ENCODE measurements at regions not wholly inside any gene's neighbourhood (a gene's known extent, or its start where the extent isn't known, plus 50 kb on each side); places are given as distances from the start of the nearest gene placed in this dataset.

DNA sequence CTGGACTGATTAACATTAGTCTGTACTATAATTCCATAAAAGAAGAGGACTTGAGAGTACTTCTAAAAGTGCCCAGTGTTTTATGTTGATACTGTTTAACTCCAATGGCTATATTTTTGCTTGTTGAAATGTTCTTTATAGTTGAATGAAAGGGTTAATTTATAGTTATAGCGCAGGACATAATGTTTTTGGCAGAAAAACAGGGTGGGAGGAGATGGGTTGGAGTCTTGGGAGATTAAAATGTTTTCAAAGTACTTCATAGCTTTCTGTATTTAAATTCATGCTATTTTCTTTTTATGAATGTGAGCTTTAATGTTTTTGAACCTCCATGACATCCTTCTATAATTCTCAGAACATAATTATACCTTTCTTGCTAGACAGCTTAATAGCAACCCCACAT is 108.2 kb downstream of the CNTN3 start:
- DNase-seq: no peak

- no peak for DNase-seq
Measured at GRCh38 chr3:74501007-74501406, 113.5 kb downstream of the CNTN3 start.

DNA sequence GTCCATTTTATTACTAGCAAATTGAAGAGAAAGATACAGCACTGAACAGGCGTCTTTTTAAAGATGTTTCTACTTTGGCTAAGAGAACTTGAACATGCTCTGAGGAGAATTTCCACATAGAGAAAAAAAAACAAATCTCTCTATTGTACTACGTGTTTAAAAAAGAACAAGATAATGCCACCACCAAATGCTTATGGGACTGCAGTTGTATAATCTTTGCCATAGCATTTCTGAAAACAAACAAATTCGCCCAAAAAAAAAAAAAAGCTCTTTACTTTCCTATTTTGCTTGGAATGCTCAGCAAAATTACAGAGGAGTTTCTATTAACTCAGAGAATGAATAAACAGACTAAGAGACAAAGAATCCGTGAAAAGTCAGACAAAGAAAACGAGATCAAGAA is 114.2 kb downstream of the CNTN3 start:
- no peak for DNase-seq

GRCh38 chr3:74491874-74492273 is 122.6 kb downstream of the CNTN3 start:
- DNase-seq: no peak

DNA sequence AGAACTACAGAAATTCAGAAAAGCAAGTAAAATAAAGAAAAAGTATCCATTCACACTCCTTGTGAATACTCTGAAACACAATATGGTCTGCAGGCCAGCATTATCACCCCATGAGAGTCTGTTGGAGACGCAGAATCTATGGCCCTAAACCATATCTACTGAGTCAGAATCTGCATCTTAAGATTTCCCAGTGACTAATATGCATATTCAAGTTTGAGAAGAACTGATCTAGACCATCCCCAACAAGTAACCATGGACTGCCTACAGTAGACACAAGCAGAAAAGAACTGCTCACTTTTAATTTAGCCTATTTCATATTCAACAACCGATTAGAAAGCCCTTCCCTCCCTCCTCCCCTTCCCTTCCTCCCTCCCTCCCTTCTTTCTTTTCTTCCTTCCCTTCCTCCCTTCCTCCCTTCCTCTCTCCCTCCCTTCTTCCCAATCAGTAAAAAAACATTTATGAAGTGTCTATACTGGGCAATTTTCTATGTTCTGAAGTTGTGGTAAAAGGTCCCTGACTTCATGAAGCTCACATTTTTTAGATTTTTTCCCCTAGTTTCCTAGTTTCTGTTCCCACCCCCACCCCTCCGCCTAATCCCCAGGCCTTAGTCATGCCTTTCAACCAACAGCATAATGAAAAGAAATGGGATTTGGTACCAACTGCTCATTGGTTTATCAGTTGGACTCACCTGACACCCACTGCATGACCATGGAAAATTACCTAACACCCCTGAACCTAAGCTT is 125.2 kb downstream of the CNTN3 start:
- no peak for DNase-seq

GRCh38 chr3:74479915-74480314 is 134.5 kb downstream of the CNTN3 start:
- no peak for DNase-seq

- no peak for DNase-seq
Measured at GRCh38 chr3:74470313-74470712, 144.1 kb downstream of the CNTN3 start.

DNA sequence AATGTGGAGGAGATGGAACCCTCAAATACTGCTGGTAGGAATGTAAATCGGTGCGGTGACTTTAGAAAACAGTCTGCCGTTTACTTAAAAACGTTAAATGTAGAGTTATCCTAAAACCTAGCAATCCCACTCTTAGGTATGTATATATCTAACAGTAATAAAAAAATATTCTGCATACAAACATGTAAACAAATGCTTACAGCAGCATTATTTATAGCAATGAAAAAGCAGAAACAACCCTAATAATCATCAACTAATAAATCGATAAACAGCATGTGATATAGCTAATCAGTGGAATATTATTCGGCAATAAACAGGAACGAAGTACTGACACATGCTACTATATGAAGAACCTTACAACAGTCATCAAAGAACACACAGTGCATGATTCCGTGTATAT is 144.7 kb downstream of the CNTN3 start:
- DNase-seq: no peak

DNA sequence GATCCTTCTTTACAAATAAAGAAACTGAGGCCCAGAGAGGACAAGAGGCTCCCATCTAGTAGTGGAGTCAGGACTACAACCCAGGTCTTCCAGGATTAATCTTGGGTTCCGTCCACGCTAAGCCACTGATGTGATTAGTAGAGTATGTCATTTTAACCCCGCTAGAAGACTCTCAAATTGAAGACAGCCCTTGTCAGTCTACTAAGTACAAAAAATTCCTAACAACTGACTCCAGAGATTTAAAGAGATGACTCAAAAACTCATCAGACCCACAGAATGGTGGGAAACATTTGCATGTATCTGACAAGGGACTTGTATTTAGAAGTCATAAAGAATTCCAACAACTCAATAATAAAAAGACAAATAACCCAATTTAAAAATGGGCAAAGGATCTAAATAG is 145.3 kb downstream of the CNTN3 start:
- DNase-seq: no peak

- no peak for DNase-seq
Measured at GRCh38 chr3:74465715-74466410, 148.6 kb downstream of the CNTN3 start.

DNA sequence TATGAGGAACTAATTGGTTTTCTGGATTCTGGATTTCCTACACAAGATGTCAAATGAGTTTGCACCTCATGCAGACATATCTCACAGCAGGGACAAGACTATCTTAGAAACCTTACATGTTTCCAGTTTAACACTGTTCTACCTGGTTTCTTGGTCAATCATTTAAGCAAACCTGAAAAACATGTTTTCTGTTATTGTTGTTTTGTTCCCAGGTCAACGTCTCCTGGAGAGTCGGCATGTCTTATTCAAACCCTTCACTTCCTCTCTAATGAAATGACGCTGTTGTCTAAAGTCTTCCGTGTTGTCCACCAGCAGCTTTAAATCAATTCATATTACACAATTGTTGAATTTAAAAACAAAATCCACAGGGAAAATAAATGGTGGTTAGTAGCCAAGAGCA is 150.9 kb downstream of the CNTN3 start:
- DNase-seq: no peak

- DNase-seq: no peak
Measured at GRCh38 chr3:74456166-74456565, 158.3 kb downstream of the CNTN3 start.

DNA sequence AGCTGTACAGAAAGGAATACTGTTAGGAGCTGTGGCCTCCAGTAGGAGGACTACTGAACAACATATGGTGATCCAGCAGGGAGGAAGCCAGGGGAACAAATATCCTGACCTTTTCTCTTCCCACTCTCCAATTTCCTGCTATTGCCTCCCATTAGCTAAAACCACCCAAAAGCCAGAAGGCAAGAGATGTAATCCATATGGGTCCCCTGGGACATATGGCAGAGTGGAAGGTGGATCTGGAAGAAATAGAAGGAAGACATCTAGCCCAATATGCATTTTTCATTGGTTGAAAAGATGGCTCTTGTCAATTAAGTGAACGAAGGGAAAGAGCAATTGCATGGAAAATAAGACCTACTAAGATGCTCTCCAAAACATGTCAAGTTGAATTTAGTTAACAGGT is 167.2 kb downstream of the CNTN3 start:
- no peak for DNase-seq

- no peak for DNase-seq
Measured at GRCh38 chr3:74445541-74445940, 168.9 kb downstream of the CNTN3 start.

DNA sequence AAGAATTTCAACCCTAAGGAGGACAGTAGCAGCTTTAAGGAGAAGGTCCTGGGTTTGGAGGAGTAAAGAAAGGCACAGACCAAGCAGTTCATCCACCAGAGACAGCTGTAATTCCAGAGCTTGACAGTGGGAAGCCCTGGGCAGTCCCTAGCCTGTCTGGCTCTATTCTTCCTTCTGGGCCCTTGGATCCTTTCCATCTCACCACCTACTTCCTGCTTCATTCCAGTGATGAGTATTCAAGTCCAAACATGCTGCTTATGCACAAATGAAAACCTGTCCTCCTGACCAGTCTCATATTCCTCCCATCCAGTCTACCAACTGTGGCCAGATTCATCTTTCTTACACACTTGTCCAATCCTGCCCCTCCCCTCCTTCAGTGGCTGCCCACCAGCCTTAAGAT is 171.4 kb downstream of the CNTN3 start:
- DNase-seq: no peak

GRCh38 chr3:74442683-74443082 is 171.8 kb downstream of the CNTN3 start:
- no peak for DNase-seq

DNA sequence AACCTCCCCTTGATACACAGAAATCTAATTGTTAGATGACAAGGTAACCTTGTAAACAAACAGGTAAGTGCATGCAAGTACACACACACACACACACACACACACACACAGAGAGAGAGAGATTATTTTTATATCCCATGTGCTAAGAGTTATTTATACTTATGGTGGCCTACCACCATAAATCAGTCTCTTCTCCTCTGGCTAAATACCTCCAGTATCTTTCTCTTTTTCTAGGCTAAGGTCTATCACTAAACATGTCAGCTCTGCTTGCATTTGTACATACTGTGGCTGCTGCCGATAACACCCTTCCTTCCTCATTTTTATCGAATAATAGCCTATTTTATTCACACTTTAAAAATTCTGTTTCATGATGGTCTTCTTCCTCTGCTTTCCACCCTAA is 172.4 kb downstream of the CNTN3 start:
- DNase-seq: no peak

GRCh38 chr3:74436184-74436583 is 178.3 kb downstream of the CNTN3 start:
- DNase-seq: no peak

- no peak for DNase-seq
Measured at GRCh38 chr3:74435631-74436030, 178.8 kb downstream of the CNTN3 start.

DNA sequence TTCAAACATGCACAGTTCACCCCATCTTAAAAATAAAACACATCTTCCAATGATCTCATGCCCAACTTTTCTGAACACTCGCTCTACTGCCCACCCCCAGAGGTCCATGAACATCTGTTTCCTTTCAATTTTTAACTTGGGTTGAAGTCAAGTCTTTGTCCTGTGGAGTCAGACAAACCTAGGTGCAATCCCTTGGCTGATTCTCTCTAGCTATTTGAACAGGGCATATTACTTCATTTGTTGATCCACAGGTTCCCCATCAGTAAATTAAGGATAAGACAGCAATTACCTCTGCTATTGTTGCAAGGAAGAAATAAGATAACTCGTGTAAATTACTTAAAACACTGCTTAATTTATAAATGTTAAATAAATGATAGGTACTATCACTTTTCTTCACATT is 180.1 kb downstream of the CNTN3 start:
- DNase-seq: no peak

- no peak for DNase-seq
Measured at GRCh38 chr3:74426571-74426970, 187.9 kb downstream of the CNTN3 start.

DNA sequence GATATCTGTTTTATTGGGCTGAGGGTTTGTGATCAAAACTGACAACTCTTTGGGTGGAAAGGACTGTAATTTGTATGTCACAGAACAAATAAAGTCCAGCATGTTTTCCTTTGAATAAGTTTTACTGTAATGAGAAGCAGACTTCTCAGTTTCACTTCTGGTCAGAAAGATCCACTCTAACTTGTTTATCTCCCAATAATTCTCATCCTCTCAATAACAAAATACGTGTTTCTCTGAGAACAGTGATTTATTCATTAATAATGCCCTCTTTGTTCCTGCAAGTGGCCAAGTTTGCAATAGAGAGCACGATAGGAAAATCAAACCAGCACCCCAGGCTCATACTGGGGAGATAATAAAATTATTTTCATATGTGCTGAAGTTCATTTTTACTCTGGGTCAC is 190.6 kb downstream of the CNTN3 start:
- DNase-seq: no peak

DNA sequence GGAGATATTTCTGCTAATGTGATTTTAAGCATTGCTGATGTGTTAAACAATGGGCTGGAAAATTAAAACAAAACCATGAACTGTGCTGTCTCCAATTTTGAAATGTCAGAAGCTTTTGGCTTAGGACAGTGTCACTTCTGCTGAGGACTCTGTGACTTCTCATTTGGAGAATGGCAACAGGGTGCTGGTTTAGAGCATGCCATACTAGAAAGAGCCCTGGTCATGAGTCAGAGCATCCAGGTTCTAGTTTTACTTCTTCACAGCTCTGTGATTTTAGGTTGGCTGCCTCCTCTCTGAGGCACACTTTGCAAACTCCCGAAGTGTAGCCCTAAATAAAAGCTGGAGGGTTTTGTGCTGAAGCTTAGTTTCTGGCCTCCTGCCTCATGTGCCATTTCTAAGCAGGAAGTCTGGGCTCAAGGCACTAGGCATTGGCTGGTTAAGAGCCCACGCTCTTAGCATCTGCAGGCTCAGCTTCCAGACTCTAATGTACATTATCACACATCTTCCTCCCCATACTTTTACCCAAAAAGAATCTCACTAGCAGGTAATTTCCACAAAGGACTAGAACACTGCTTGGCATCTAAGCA is 193.8 kb downstream of the CNTN3 start:
- DNase-seq: no peak

DNA sequence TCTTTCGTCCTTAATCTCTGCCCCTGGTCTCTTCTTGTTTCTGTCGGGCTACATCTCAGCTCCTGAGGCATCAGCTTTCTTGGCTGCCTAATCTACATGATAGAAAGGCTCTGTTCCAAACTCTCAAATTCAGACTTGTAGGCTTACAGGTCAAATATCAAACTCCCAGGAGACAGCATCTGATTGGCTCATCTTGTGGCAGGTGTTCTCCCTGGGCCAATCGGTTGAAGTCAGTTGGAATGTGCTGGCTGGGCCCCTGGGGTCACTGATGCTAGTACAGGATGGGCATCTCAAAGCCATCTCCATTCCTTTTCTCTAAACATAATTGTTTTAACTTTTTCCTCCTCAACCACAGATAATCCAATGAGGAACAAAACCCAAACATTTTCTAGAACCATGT is 198.7 kb downstream of the CNTN3 start:
- no peak for DNase-seq
